AG10803 (cell line): ENCODE measurements at regions not wholly inside any gene's neighbourhood (a gene's known extent, or its start where the extent isn't known, plus 50 kb on each side); places are given as distances from the start of the nearest gene placed in this dataset.

Experiments
- DNase-seq: peaks from one replicate; pipeline ENCODE4 v3.0.0; 2010; ENCODE audit warnings: low read depth
- H3K4me3 ChIP-seq: 2 replicates; pipeline ENCODE4 v1.5.1; 2011; ENCODE audit warnings: mild to moderate bottlenecking, low read length, control low read depth
- TF ChIP-seq, protein P1 (sequence below): conservative IDR thresholded peaks from 2 replicates; pipeline ENCODE4 v1.5.1; 2011; ENCODE audit warnings: mild to moderate bottlenecking, low read length, control low read depth, inconsistent platforms

DNA sequence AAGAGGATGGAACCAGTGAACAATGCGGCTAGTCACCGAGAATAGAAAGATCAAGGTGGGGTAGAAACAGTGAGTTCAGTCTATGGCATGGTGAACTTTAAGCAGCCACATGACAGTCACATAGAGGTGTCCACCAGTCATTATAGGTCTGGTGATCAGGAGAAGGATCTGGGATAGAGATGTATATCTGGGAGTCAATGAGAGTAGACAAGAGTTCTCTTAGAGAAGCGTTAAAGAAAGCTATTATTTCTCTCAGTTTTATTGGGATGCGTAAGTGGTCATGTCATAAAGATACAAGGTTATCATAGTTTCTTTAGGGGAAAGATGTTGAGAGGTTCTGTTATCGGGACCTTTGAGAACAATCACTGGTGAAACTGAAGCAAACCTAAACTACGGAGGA, 136.1 kb upstream of the SLC38A2 start:
- TF ChIP-seq, protein P1, sequence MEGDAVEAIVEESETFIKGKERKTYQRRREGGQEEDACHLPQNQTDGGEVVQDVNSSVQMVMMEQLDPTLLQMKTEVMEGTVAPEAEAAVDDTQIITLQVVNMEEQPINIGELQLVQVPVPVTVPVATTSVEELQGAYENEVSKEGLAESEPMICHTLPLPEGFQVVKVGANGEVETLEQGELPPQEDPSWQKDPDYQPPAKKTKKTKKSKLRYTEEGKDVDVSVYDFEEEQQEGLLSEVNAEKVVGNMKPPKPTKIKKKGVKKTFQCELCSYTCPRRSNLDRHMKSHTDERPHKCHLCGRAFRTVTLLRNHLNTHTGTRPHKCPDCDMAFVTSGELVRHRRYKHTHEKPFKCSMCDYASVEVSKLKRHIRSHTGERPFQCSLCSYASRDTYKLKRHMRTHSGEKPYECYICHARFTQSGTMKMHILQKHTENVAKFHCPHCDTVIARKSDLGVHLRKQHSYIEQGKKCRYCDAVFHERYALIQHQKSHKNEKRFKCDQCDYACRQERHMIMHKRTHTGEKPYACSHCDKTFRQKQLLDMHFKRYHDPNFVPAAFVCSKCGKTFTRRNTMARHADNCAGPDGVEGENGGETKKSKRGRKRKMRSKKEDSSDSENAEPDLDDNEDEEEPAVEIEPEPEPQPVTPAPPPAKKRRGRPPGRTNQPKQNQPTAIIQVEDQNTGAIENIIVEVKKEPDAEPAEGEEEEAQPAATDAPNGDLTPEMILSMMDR, result no peak
- H3K4me3 ChIP-seq, result no peak overlapping the region
- DNase-seq, result no peak

- no peak for DNase-seq
- TF ChIP-seq, protein P1, result no peak
- no peak overlapping the region for H3K4me3 ChIP-seq
Measured at GRCh38 chr12:46507766-46508165, 135.2 kb upstream of the SLC38A2 start.

DNA sequence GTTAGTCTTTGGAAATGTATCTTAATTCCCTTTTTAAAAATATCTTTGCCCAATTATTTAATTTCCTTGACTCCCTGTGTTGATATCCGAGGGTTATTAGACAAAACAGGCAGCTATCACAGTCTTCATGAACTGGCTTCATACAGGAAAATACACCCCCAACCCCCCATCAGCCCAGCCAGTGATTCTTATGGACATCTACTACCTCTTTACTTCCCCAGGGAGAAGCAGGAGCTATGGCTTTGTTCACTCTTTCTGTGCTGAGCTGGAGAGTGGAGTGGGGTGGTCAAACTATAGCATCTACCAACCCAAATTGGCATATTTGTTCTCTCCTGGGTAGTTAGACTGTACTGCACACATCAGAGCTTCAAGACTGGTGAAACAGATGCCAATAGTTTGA, 134.4 kb upstream of the SLC38A2 start:
- no peak overlapping the region for H3K4me3 ChIP-seq

GRCh38 chr12:46506198-46506597, 133.6 kb upstream of the SLC38A2 start:
- no peak for DNase-seq
- TF ChIP-seq, protein P1, result no peak
- H3K4me3 ChIP-seq, result no peak overlapping the region

More for the DNA sequence above, 134.4 kb upstream of the SLC38A2 start:
- DNase-seq, result no peak
- TF ChIP-seq, protein P1, result no peak

- DNase-seq, result no peak
- no peak overlapping the region for H3K4me3 ChIP-seq
- TF ChIP-seq, protein P1, result no peak
Measured at GRCh38 chr12:46504494-46504893, 131.9 kb upstream of the SLC38A2 start.

DNA sequence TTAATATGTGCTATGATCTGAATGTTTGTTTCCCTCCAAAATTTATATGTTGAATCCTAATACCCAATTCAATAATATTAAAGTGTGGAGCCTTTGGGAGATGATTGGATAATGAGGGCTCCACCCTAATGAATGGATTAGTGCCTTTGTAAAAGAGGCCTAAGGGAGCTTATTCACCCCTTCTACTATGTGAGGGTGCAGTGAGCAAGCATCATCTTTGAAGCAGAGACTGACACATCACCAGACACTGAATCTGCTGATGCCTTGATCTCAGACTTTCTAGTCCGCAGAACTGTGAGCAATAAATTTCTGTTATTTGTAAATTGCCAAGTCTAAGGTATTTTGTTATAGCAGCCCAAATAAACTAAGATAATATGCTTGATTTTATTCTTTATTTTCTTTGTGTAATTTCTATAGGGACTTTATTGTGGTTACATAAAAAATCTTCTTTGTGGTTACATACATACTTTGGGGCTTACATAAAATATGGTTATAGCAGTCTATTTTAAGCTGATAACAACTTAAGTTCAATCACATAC, 131.1 kb upstream of the SLC38A2 start:
- TF ChIP-seq, protein P1, result no peak
- H3K4me3 ChIP-seq, result no peak overlapping the region
- no peak for DNase-seq

- TF ChIP-seq, protein P1, result no peak
- no peak for DNase-seq
- H3K4me3 ChIP-seq, result no peak overlapping the region
Measured at GRCh38 chr12:46500673-46501072, 128.1 kb upstream of the SLC38A2 start.
